Neural progenitor cell (in vitro differentiated cells): ENCODE measurements at regions not wholly inside any gene's neighbourhood (a gene's known extent, or its start where the extent isn't known, plus 50 kb on each side); places are given as distances from the start of the nearest gene placed in this dataset.

ENCODE experiments used
- EZH2phosphoT487 ChIP-seq: fragments of 200-600 bp; sonication (generic); IDR thresholded peaks from 2 replicates; pipeline ENCODE4 v1.6.1; 2017; ENCODE audit warnings: antibody characterized with exemption
- TF ChIP-seq, protein P1 (sequence below): fragments of 200-600 bp; sonication (generic); IDR thresholded peaks from 2 replicates; pipeline ENCODE4 v1.5.1; 2017; ENCODE audit warnings: antibody characterized with exemption, mild to moderate bottlenecking

DNA sequence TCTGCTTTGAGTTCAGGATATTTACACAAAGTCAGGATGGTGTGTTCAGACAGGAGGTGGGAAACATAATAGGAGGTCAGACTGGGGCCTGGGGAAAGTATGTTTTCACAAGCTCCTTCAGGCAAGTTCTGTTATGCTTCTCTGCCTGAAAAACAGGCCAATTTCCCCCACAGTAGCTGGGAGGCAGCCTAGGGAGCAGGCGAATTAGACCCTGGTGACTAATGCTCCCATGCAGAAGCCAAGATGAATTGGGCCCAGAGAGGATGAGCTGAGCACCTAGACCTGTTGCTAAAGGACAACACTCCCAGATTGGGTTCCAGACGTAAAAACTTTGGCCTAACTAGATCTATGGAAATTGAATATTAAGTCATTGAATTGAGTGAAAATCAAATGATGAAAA, 142.2 kb upstream of the MAP3K7 start:
- TF ChIP-seq, protein P1, sequence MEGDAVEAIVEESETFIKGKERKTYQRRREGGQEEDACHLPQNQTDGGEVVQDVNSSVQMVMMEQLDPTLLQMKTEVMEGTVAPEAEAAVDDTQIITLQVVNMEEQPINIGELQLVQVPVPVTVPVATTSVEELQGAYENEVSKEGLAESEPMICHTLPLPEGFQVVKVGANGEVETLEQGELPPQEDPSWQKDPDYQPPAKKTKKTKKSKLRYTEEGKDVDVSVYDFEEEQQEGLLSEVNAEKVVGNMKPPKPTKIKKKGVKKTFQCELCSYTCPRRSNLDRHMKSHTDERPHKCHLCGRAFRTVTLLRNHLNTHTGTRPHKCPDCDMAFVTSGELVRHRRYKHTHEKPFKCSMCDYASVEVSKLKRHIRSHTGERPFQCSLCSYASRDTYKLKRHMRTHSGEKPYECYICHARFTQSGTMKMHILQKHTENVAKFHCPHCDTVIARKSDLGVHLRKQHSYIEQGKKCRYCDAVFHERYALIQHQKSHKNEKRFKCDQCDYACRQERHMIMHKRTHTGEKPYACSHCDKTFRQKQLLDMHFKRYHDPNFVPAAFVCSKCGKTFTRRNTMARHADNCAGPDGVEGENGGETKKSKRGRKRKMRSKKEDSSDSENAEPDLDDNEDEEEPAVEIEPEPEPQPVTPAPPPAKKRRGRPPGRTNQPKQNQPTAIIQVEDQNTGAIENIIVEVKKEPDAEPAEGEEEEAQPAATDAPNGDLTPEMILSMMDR: no peak
- no peak for TF ChIP-seq EZH2phosphoT487
